ENCODE measurements at regions not wholly inside any gene's neighbourhood (a gene's known extent, or its start where the extent isn't known, plus 50 kb on each side); places are given as distances from the start of the nearest gene placed in this dataset.

DNA sequence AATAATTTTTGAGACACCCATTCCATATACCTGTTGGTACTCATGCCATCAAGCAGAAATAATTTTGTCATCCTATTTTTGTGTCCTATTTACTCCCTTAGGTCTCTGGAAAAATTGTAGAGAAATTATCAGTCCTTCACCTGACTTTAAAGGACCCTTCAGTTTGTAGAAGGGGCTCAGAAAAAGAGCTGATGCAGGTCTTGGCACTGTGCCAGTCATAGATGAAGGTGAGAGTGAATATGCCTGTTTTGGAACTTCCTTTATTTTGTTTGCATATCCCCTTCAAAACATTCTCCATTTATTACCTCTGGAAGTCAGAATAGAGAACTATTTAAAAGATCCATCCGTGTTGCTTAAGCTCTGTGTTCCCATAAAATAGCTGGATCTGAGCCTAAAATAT is 321.0 kb upstream of the TPK1 start:
- TF ChIP-seq, protein P1, sequence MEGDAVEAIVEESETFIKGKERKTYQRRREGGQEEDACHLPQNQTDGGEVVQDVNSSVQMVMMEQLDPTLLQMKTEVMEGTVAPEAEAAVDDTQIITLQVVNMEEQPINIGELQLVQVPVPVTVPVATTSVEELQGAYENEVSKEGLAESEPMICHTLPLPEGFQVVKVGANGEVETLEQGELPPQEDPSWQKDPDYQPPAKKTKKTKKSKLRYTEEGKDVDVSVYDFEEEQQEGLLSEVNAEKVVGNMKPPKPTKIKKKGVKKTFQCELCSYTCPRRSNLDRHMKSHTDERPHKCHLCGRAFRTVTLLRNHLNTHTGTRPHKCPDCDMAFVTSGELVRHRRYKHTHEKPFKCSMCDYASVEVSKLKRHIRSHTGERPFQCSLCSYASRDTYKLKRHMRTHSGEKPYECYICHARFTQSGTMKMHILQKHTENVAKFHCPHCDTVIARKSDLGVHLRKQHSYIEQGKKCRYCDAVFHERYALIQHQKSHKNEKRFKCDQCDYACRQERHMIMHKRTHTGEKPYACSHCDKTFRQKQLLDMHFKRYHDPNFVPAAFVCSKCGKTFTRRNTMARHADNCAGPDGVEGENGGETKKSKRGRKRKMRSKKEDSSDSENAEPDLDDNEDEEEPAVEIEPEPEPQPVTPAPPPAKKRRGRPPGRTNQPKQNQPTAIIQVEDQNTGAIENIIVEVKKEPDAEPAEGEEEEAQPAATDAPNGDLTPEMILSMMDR (IDR thresholded peaks at IDR 0.05; ENCODE audit: low read depth, low read length), result no peak
- H3K4me3 ChIP-seq (ENCODE audit: low read depth, low read length), result no peak overlapping the region
- DNase-seq (ENCODE audit: low read depth, low spot score), result no peak
- in situ Hi-C loops (cut with HindIII; ENCODE audit: low sequenced_read_pairs), result no loop called here

DNA sequence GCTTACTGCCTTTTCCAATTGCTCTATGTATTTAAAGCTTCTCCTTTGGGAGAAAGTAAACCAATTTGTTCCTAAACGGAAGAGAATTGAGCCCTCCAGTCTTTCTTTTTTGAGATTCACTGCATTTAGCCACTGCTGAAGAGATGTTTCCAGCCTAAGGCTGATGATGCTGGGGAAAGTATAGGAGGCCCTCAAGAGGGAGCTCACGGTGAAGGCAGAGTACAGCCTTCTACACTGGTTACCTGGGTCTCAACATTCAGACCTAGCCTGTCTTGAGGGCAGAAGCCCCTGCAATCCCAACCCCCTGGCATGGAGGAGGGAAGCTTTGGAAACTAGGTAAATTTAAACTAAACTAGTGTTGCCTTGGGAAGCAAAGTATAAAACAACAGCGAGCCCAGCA is 316.7 kb upstream of the TPK1 start:
- H3K4me3 ChIP-seq (ENCODE audit: low read depth, low read length), result no peak overlapping the region
- no peak for DNase-seq (ENCODE audit: low read depth, low spot score)
- TF ChIP-seq, protein P1 (IDR thresholded peaks at IDR 0.05; ENCODE audit: low read depth, low read length), result no peak
- in situ Hi-C loops (cut with HindIII; ENCODE audit: low sequenced_read_pairs), result no loop called here

DNA sequence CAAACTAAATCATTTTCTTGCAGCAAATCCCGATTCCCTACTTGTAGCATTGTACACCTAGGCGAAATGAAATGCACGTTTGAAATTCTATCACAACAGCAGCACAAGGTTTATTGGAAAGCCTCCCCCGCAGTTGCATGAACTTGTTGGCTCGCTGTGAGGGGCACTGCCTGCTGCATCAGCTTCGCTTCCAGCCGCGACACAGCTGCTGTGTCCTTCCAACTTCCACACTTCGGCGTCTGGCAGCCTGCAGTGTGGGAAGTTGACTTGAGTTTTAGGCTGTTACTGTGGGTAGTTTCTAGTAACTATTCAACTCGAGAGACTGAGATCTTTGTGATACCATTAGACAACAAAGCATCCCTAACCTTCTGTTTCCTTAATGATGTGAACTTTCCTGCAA is 315.8 kb upstream of the TPK1 start:
- H3K4me3 ChIP-seq (ENCODE audit: low read depth, low read length), result no peak overlapping the region
- in situ Hi-C loops (cut with HindIII; ENCODE audit: low sequenced_read_pairs), result no loop called here
- TF ChIP-seq, protein P1 (IDR thresholded peaks at IDR 0.05; ENCODE audit: low read depth, low read length), result no peak
- DNase-seq (ENCODE audit: low read depth, low spot score), result no peak

DNA sequence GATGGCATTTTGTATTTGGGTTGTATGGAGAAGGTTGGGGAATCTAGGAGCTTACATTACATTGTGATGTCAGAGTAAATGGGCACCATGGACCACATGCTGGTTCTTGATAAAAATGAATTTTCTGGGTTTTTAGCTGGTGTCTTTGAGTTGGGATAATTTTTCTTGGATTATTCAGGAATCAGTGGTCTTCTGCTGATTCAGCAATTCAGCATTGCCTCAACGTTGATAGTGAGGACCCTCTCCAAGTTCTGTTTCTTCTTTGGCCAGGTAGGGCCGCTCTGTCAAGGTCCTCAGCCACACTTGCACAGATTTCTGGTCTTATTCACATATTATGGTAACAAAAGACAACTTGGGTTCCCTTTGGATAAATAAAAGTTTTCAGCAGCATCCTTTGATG is 312.0 kb upstream of the TPK1 start:
- DNase-seq (ENCODE audit: low read depth, low spot score), result no peak
- in situ Hi-C loops (cut with HindIII; ENCODE audit: low sequenced_read_pairs), result no loop called here
- H3K4me3 ChIP-seq (ENCODE audit: low read depth, low read length), result no peak overlapping the region
- TF ChIP-seq, protein P1 (IDR thresholded peaks at IDR 0.05; ENCODE audit: low read depth, low read length), result no peak

DNA sequence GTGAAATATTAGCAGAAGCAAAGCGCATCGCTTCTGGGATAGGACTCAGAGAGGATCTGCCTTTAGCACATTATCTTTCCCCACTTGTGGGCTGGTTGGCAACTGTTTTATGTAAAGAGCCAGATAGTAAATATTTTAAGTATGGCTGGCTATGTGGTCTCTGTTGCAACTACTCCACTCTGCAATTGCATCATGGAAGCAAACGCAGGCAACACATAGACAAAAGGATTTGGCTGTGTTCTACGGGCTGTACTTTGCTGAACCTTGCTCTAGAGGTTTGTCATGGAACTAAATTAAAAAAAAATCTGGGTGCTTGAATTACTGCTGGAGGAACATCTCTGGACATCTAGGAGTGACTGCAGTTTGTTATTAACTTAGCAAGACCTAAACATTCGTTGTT is 307.8 kb upstream of the TPK1 start:
- in situ Hi-C loops (cut with HindIII; ENCODE audit: low sequenced_read_pairs), result no loop called here
- TF ChIP-seq, protein P1 (IDR thresholded peaks at IDR 0.05; ENCODE audit: low read depth, low read length), result no peak
- no peak for DNase-seq (ENCODE audit: low read depth, low spot score)
- H3K4me3 ChIP-seq (ENCODE audit: low read depth, low read length), result no peak overlapping the region

DNA sequence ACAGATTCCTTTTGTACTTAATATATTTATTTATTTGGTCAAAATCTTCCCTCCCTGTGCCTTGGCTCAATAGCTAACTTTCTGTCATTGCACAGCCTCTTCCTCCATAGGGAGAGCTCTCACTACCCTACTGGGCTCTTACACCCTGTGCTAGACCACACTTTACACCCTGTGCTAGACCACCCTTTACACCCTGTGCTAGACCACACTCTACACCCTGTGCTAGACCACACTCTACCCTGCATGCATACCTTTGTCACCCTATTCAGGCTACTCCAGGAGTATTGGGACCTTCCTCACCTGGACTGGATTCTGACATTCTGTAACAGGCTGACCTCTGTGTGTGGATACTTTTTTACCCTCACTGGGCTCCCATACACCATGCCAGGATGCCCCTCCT is 298.5 kb upstream of the TPK1 start:
- DNase-seq (ENCODE audit: low read depth, low spot score), result no peak
- in situ Hi-C loops (cut with HindIII; ENCODE audit: low sequenced_read_pairs), result no loop called here

More for the DNA sequence above, 298.5 kb upstream of the TPK1 start:
- H3K4me3 ChIP-seq (ENCODE audit: low read depth, low read length), result no peak overlapping the region
- TF ChIP-seq, protein P1 (IDR thresholded peaks at IDR 0.05; ENCODE audit: low read depth, low read length), result no peak
